BE2C (cell line): ENCODE measurements at regions not wholly inside any gene's neighbourhood (a gene's known extent, or its start where the extent isn't known, plus 50 kb on each side); places are given as distances from the start of the nearest gene placed in this dataset.

Experiments
- DNase-seq: peaks from one replicate; pipeline ENCODE4 v3.0.0-alpha.2; 2020
- H3K27me3 ChIP-seq: fragments of 250-450 bp; sonication (Bioruptor Pico); 2 replicates; pipeline ENCODE4 v1.5.1; 2020; ENCODE audit warnings: mild to moderate bottlenecking
- H3K36me3 ChIP-seq: fragments of 250-450 bp; sonication (Bioruptor Pico); 2 replicates; pipeline ENCODE4 v1.5.1; 2020; ENCODE audit warnings: mild to moderate bottlenecking
- H3K4me1 ChIP-seq: fragments of 250-450 bp; sonication (Bioruptor Pico); 2 replicates; pipeline ENCODE4 v1.5.1; 2020
- H3K4me3 ChIP-seq: 2 replicates; pipeline ENCODE4 v1.5.1; 2011; ENCODE audit warnings: low read depth, low read length
- H3K9me3 ChIP-seq: fragments of 250-450 bp; sonication (Bioruptor Pico); 2 replicates; pipeline ENCODE4 v1.5.1; 2020
- CTCF ChIP-seq: IDR thresholded peaks from 2 replicates; pipeline ENCODE4 v1.5.1; 2012; ENCODE audit warnings: mild to moderate bottlenecking, low read depth, low read length

GRCh38 chr9:75445144-75445543 lies 356.8 kb downstream of the OSTF1 start:
- no peak for DNase-seq
- no peak for TF ChIP-seq CTCF
- H3K36me3 ChIP-seq, result no peaks in the 10 kb centered on the region
- H3K4me1 ChIP-seq, result no peaks in the 10 kb centered on the region
- H3K27me3 ChIP-seq, result no peaks in the 10 kb centered on the region
- no peak overlapping the region for H3K4me3 ChIP-seq
- no peaks in the 10 kb centered on the region for H3K9me3 ChIP-seq

GRCh38 chr9:75447281-75447680 lies 359.0 kb downstream of the OSTF1 start:
- no peak for TF ChIP-seq CTCF
- Histone ChIP-seq H3K9me3 (no peaks in the 10 kb centered on the region), H3K4me1 (no peaks in the 10 kb centered on the region), H3K36me3 (no peaks in the 10 kb centered on the region), H3K27me3 (no peaks in the 10 kb centered on the region), H3K4me3 (no peak overlapping the region)
- no peak for DNase-seq

GRCh38 chr9:75448281-75448680 lies 360.0 kb downstream of the OSTF1 start:
- Histone ChIP-seq H3K4me1 (no peaks in the 10 kb centered on the region), H3K4me3 (no peak overlapping the region), H3K36me3 (no peaks in the 10 kb centered on the region), H3K27me3 (no peaks in the 10 kb centered on the region), H3K9me3 (no peaks in the 10 kb centered on the region)
- DNase-seq, result no peak
- no peak for TF ChIP-seq CTCF

- TF ChIP-seq CTCF, result no peak
- Histone ChIP-seq H3K27me3 (no peaks in the 10 kb centered on the region), H3K4me1 (no peaks in the 10 kb centered on the region), H3K4me3 (no peak overlapping the region), H3K9me3 (no peaks in the 10 kb centered on the region), H3K36me3 (no peaks in the 10 kb centered on the region)
- DNase-seq, result no peak
These were observed 360.6 kb downstream of the OSTF1 start for GRCh38 chr9:75448955-75449354.

- DNase-seq, result no peak
- Histone ChIP-seq H3K4me3 (no peak overlapping the region), H3K27me3 (no peaks in the 10 kb centered on the region), H3K36me3 (no peaks in the 10 kb centered on the region), H3K4me1 (no peaks in the 10 kb centered on the region), H3K9me3 (no peaks in the 10 kb centered on the region)
- TF ChIP-seq CTCF, result no peak
These were observed 362.7 kb downstream of the OSTF1 start for GRCh38 chr9:75451045-75451444.

- Histone ChIP-seq H3K27me3 (no peaks in the 10 kb centered on the region), H3K9me3 (no peaks in the 10 kb centered on the region), H3K4me1 (no peaks in the 10 kb centered on the region), H3K4me3 (no peak overlapping the region), H3K36me3 (no peaks in the 10 kb centered on the region)
- DNase-seq, result no peak
- no peak for TF ChIP-seq CTCF
These were observed 363.2 kb downstream of the OSTF1 start for GRCh38 chr9:75451505-75451904.
